ENCODE measurements at regions not wholly inside any gene's neighbourhood (a gene's known extent, or its start where the extent isn't known, plus 50 kb on each side); places are given as distances from the start of the nearest gene placed in this dataset.

DNA sequence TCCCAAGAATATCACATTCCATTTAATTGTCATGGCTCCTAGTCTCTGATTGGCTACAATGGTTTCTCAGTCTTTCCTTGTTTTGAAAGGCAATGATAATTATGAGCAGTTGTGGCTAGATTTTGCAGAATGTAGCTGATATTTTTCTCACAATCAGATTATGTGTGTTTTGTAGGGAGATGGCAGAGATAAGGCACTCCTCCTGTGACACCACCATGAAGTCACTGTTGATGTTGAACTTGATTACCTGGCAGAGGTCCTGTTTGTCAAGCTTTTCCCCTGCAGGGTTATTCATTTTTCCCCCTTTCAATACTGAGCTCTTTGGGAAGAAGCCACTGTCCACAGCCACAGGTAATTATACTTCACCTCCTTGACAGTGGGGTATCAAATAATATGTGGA, 602.9 kb upstream of the PFKP start:
- Histone ChIP-seq H3K27me3 (no peaks in the 10 kb centered on the region), H3K27ac (no peak overlapping the region), H3K9ac (no peak overlapping the region), H3K36me3 (no peaks in the 10 kb centered on the region), H3K4me1 (peaks cover 0 to 7% (median 0%) of the 10 kb centered on the region in 10 experiments; a peak in 1 of 20 replicates), H3K4me3 (no peak overlapping the region), H3K9me3 (replicated peaks in 1 of 11) (peaks cover 0 to 8% (median 0%) of the 10 kb centered on the region in 11 experiments; a peak in 4 of 22 replicates), H3K4me2 (no peak overlapping the region), H4K20me1 (no peaks in the 10 kb centered on the region)
- no peak for TF ChIP-seq Cebpa-rat (IDR thresholded peaks at IDR 0.05)

GRCh38 chr10:2463316-2463715, 604.0 kb upstream of the PFKP start:
- Histone ChIP-seq H4K20me1 (no peaks in the 10 kb centered on the region), H3K4me3 (no peak overlapping the region), H3K4me2 (no peak overlapping the region), H3K9ac (no peak overlapping the region), H3K4me1 (peaks cover 0 to 7% (median 0%) of the 10 kb centered on the region in 10 experiments; a peak in 1 of 20 replicates), H3K27ac (no peak overlapping the region), H3K36me3 (no peaks in the 10 kb centered on the region), H3K27me3 (no peaks in the 10 kb centered on the region), H3K9me3 (replicated peaks in 1 of 11) (peaks cover 0 to 8% (median 0%) of the 10 kb centered on the region in 11 experiments; a peak in 4 of 22 replicates)
- TF ChIP-seq Cebpa-rat (IDR thresholded peaks at IDR 0.05): no peak

DNA sequence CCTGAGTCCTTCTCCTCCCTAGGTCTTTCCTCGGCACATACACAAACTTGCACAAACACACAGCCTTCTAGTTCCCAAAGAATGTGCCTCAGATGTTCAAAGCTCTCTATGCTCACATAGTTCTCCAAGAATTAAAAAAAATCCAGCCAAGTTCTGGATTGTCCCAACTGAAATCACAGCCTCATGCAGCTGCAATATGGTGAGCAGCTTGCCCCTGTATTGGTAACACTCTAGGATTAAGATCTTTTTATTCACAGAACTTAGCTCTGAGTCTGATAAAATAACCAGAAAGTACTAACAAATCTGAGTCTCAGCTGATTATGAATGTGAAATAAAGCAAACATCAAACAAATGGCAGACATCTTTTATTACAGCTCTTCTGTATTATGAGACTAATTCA, 604.8 kb upstream of the PFKP start:
- Histone ChIP-seq H3K4me1 (peaks cover 0 to 7% (median 0%) of the 10 kb centered on the region in 10 experiments; a peak in 1 of 20 replicates), H3K4me3 (no peak overlapping the region), H3K4me2 (no peak overlapping the region), H3K9ac (no peak overlapping the region), H3K27ac (no peak overlapping the region), H3K36me3 (no peaks in the 10 kb centered on the region), H3K9me3 (replicated peaks in 1 of 11) (peaks cover 0 to 8% (median 0%) of the 10 kb centered on the region in 11 experiments; a peak in 4 of 22 replicates), H4K20me1 (no peaks in the 10 kb centered on the region), H3K27me3 (no peaks in the 10 kb centered on the region)
- no peak for TF ChIP-seq Cebpa-rat (IDR thresholded peaks at IDR 0.05)

GRCh38 chr10:2460812-2461211, 606.5 kb upstream of the PFKP start:
- H3K4me3 ChIP-seq: no peak overlapping the region
- no peak for TF ChIP-seq Cebpa-rat (IDR thresholded peaks at IDR 0.05)
- H4K20me1 ChIP-seq: no peaks in the 10 kb centered on the region
- no peak overlapping the region for H3K9ac ChIP-seq
- H3K4me1 ChIP-seq: peaks cover 0 to 7% (median 0%) of the 10 kb centered on the region in 10 experiments; a peak in 1 of 20 replicates
- H3K4me2 ChIP-seq: peak overlapping the region in 3 of 11 experiments; percentile 4 to 26 (median 19); a peak in 2 of 22 replicates
- H3K27ac ChIP-seq: no peak overlapping the region
- H3K36me3 ChIP-seq: no peaks in the 10 kb centered on the region
- H3K9me3 ChIP-seq (replicated peaks in 1 of 11): peaks cover 0 to 8% (median 0%) of the 10 kb centered on the region in 11 experiments; a peak in 4 of 22 replicates
- no peaks in the 10 kb centered on the region for H3K27me3 ChIP-seq

DNA sequence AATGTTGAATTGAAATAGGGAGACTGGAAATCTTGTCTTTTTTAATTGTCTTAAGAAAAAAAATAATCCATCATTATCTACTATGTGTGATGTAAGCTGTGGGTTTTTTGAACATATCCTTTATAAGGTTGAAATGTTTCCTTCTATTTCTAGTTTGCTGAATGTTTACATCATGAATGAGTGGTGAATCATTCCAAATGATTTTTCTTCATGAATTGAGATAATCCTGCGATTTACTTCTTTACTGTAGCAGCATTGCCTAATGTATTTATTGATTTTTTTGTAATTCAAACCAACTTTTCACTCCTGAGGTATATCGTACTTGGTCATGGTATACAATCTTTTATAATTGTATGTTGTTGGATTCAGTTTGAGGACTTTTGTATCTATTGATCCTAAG, 607.6 kb upstream of the PFKP start:
- Histone ChIP-seq H3K4me1 (peaks cover 0 to 7% (median 0%) of the 10 kb centered on the region in 10 experiments; a peak in 1 of 20 replicates), H3K36me3 (no peaks in the 10 kb centered on the region), H3K27me3 (no peaks in the 10 kb centered on the region), H3K4me2 (no peak overlapping the region), H3K27ac (no peak overlapping the region), H4K20me1 (no peaks in the 10 kb centered on the region), H3K4me3 (no peak overlapping the region), H3K9ac (no peak overlapping the region), H3K9me3 (replicated peaks in 1 of 11) (peaks cover 0 to 7% (median 0%) of the 10 kb centered on the region in 11 experiments; a peak in 1 of 22 replicates)
- no peak for TF ChIP-seq Cebpa-rat (IDR thresholded peaks at IDR 0.05)

DNA sequence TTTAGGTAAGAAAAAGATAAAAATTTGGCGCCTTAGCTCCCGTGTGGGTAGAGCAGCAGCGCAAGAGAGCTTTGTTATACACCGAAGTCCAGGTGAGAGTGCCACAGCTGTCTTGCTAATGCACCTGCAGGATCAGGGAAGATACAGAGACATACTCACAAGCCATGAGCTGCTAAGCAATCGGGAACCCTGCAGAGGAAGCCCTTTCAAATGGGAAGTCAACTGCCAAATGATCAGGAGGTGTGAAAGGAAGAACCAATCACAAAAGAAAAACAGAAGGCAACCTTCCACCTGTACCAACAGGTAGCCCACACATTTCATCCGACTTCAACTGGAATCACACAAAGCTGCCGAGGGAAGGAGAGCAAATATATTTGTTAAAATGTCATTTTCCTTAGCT, 610.5 kb upstream of the PFKP start:
- TF ChIP-seq Cebpa-rat (IDR thresholded peaks at IDR 0.05): no peak
- H3K4me2 ChIP-seq: no peak overlapping the region
- no peaks in the 10 kb centered on the region for H3K27me3 ChIP-seq
- H4K20me1 ChIP-seq: no peaks in the 10 kb centered on the region
- peaks cover 0 to 7% (median 0%) of the 10 kb centered on the region in 11 experiments; a peak in 1 of 22 replicates for H3K9me3 ChIP-seq (replicated peaks in 1 of 11)
- no peak overlapping the region for H3K4me3 ChIP-seq
- H3K27ac ChIP-seq: no peak overlapping the region
- no peaks in the 10 kb centered on the region for H3K36me3 ChIP-seq
- H3K9ac ChIP-seq: no peak overlapping the region
- peaks cover 0 to 7% (median 0%) of the 10 kb centered on the region in 10 experiments; a peak in 1 of 20 replicates for H3K4me1 ChIP-seq

GRCh38 chr10:2445370-2445769, 622.0 kb upstream of the PFKP start:
- H3K4me3 ChIP-seq: no peak overlapping the region
- H3K27me3 ChIP-seq: no peaks in the 10 kb centered on the region
- H3K27ac ChIP-seq: no peak overlapping the region
- no peaks in the 10 kb centered on the region for H3K9me3 ChIP-seq (replicated peaks in 1 of 11)
- no peaks in the 10 kb centered on the region for H4K20me1 ChIP-seq
- H3K9ac ChIP-seq: no peak overlapping the region
- no peaks in the 10 kb centered on the region for H3K36me3 ChIP-seq
- H3K4me1 ChIP-seq: no peaks in the 10 kb centered on the region
- no peak for TF ChIP-seq Cebpa-rat (IDR thresholded peaks at IDR 0.05)
- H3K4me2 ChIP-seq: no peak overlapping the region

- Histone ChIP-seq H4K20me1 (no peaks in the 10 kb centered on the region), H3K36me3 (no peaks in the 10 kb centered on the region), H3K4me3 (no peak overlapping the region), H3K9me3 (replicated peaks in 1 of 11) (peaks cover 0 to 4% (median 0%) of the 10 kb centered on the region in 11 experiments; a peak in 4 of 22 replicates), H3K4me2 (no peak overlapping the region), H3K9ac (no peak overlapping the region), H3K27ac (no peak overlapping the region), H3K4me1 (no peaks in the 10 kb centered on the region; a peak in 1 of 20 replicates), H3K27me3 (no peaks in the 10 kb centered on the region)
- no peak for TF ChIP-seq Cebpa-rat (IDR thresholded peaks at IDR 0.05)
These were observed 627.4 kb upstream of the PFKP start for GRCh38 chr10:2439983-2440382.

DNA sequence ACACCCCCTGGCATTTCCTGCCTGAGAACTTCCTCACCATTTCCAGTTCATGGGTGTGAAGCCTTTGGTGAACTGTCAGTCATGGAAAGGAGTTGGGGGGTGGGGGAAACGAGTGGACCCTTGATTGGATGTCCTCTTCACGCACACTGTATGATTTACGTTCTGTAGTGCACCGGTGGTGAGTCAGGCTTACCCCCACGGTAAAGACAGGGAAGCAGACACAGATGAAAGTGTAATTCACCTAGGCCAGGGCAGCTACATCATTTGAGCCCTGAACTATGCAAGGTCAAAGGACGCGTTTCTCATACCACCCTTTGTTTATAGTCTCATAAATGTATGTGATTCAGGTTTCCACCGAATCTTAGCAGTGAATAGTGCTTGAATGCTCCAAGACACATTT, 628.3 kb upstream of the PFKP start:
- Histone ChIP-seq H3K27me3 (no peaks in the 10 kb centered on the region), H3K4me3 (no peak overlapping the region), H3K27ac (no peak overlapping the region), H3K4me1 (no peaks in the 10 kb centered on the region; a peak in 1 of 20 replicates), H3K9ac (no peak overlapping the region), H4K20me1 (no peaks in the 10 kb centered on the region), H3K4me2 (no peak overlapping the region), H3K9me3 (replicated peaks in 1 of 11) (peaks cover 0 to 11% (median 0%) of the 10 kb centered on the region in 11 experiments; a peak in 4 of 22 replicates), H3K36me3 (no peaks in the 10 kb centered on the region)
- no peak for TF ChIP-seq Cebpa-rat (IDR thresholded peaks at IDR 0.05)

- H3K9me3 ChIP-seq (replicated peaks in 1 of 11): peaks cover 0 to 11% (median 0%) of the 10 kb centered on the region in 11 experiments; a peak in 4 of 22 replicates
- no peaks in the 10 kb centered on the region; a peak in 1 of 20 replicates for H3K4me1 ChIP-seq
- H3K4me3 ChIP-seq: no peak overlapping the region
- H3K27me3 ChIP-seq: no peaks in the 10 kb centered on the region
- no peaks in the 10 kb centered on the region for H4K20me1 ChIP-seq
- TF ChIP-seq Cebpa-rat (IDR thresholded peaks at IDR 0.05): no peak
- no peak overlapping the region for H3K4me2 ChIP-seq
- no peak overlapping the region for H3K9ac ChIP-seq
- H3K27ac ChIP-seq: no peak overlapping the region
- H3K36me3 ChIP-seq: no peaks in the 10 kb centered on the region
These were observed 629.0 kb upstream of the PFKP start for GRCh38 chr10:2438248-2438939.

Data from BLaER1 treated with 17β-estradiol and CSF1 and Interleukin-3, amounts not matched to agents 10 nM and 100 nM (cell line).